Gastrocnemius medialis (tissue), 4 donors: ENCODE measurements at regions not wholly inside any gene's neighbourhood (a gene's known extent, or its start where the extent isn't known, plus 50 kb on each side); places are given as distances from the start of the nearest gene placed in this dataset.

Experiments
- ATAC-seq, 2 donors: fragments of 150-250 bp; one replicate each; pipeline ENCODE4 v1.9.1; 2016
- DNase-seq, 2 donors: peaks; one replicate each; pipeline ENCODE4 v3.0.0-alpha.2; 2019
- H3K27ac ChIP-seq, 4 donors: fragments of 200-600 bp; sonication (generic); 1 replicate in 1 of 4; 2 replicates in 3 of 4; pipeline ENCODE4 v1.5.1; 2016 to 2018; ENCODE audit warnings: mild to moderate bottlenecking in 2 of 4, moderate library complexity in 1 of 4
- H3K27me3 ChIP-seq, 3 donors: fragments of 200-600 bp; sonication (generic) in 2 of 3; 1 replicate in 1 of 3; 2 replicates in 2 of 3; pipeline versions ENCODE4 v1.5.1 to v1.6.0; 2016 to 2019; ENCODE audit warnings: mild to moderate bottlenecking in 1 of 3, moderate library complexity in 1 of 3
- H3K36me3 ChIP-seq, 2 donors: fragments of 200-600 bp; sonication (generic) in 1 of 2; one replicate each; pipeline ENCODE4 v1.5.1; 2017 to 2018
- H3K4me1 ChIP-seq, 2 donors: fragments of 200-600 bp; sonication (generic) in 1 of 2; one replicate each; pipeline ENCODE4 v1.5.1; 2016 to 2017; ENCODE audit warnings: mild to moderate bottlenecking in 2 of 2
- H3K4me3 ChIP-seq, 4 donors: fragments of 200-600 bp; sonication (generic) in 3 of 4; 1 replicate in 1 of 4; 2 replicates in 3 of 4; pipeline ENCODE4 v1.5.1; 2016 to 2019; ENCODE audit warnings: mild to moderate bottlenecking in 2 of 4
- H3K9me3 ChIP-seq, 3 donors: fragments of 200-600 bp; sonication (generic) in 2 of 3; 1 replicate in 1 of 3; 2 replicates in 2 of 3; pipeline ENCODE4 v1.5.1; 2016 to 2019
- POLR2A ChIP-seq, 2 donors: fragments of 450-650 bp; IDR thresholded peaks; one replicate each; pipeline ENCODE4 v1.6.1; 2017; ENCODE audit warnings: antibody characterized with exemption in 2 of 2, mild to moderate bottlenecking in 2 of 2, moderate library complexity in 2 of 2
- in situ Hi-C, 4 donors: fragments of 200-750 bp; cut with MboI; loops; one replicate each; pipeline versions ENCODE4 v1.15.0 to v1.8.0; 2017; ENCODE audit warnings: low sequenced_read_pairs in 4 of 4
- intact Hi-C: fragments of 100-400 bp; cut with DNase I; formaldehyde crosslinking; loops from one replicate; pipeline ENCODE4 v1.15.1; 2023; ENCODE audit warnings: low total_unique reads
- TF ChIP-seq, protein P1 (sequence below), 5 experiments: fragments of 450-650 bp in 3 of 5; fragments of 200-600 bp in 2 of 5; sonication (generic) in 2 of 5; IDR thresholded peaks in 4 of 5; conservative IDR thresholded peaks in 1 of 5; 1 replicate in 4 of 5; 2 replicates in 1 of 5; pipeline ENCODE4 v1.5.1; 2016 to 2019; ENCODE audit warnings: antibody characterized with exemption in 5 of 5, mild to moderate bottlenecking in 3 of 5, moderate library complexity in 3 of 5

DNA sequence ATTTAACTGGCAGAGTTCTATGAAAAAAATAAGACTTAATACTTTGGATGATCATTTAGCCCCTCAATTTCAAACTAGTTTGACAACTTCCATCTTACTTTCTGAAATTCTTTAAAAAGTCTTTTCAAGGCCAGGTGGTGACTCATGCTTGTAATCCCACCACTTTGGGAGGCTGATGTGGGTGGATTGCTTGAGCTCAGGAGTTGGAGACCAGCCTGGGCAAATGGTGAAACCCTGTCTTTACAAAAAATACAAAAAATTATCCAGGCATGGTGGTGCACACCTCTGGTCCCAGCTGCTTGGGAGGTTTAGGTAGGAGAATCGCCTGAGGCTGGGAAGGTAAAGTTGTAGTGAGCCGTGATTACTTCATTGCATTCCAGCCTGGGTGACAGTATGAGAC lies 154.4 kb downstream of the TANC2 start:
- in situ Hi-C loops: loop anchor here in 1 of 4 donors (25.0 kb wide), 1 partner anchor 92 kb away; no protein-coding TSS in a partner anchor
- DNase-seq: no peak
- intact Hi-C loops: no loop called here
- no peak overlapping the region for H3K27ac ChIP-seq
- no peaks in the 10 kb centered on the region for H3K36me3 ChIP-seq
- no peak for ATAC-seq
- no peak overlapping the region for H3K4me3 ChIP-seq
- no peaks in the 10 kb centered on the region for H3K9me3 ChIP-seq
- H3K27me3 ChIP-seq: no peaks in the 10 kb centered on the region
- TF ChIP-seq, protein P1, sequence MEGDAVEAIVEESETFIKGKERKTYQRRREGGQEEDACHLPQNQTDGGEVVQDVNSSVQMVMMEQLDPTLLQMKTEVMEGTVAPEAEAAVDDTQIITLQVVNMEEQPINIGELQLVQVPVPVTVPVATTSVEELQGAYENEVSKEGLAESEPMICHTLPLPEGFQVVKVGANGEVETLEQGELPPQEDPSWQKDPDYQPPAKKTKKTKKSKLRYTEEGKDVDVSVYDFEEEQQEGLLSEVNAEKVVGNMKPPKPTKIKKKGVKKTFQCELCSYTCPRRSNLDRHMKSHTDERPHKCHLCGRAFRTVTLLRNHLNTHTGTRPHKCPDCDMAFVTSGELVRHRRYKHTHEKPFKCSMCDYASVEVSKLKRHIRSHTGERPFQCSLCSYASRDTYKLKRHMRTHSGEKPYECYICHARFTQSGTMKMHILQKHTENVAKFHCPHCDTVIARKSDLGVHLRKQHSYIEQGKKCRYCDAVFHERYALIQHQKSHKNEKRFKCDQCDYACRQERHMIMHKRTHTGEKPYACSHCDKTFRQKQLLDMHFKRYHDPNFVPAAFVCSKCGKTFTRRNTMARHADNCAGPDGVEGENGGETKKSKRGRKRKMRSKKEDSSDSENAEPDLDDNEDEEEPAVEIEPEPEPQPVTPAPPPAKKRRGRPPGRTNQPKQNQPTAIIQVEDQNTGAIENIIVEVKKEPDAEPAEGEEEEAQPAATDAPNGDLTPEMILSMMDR (IDR thresholded peaks at IDR 0.05 in 4 of 5, conservative IDR thresholded peaks at IDR 0.05 in 1 of 5): no peak
- TF ChIP-seq POLR2A (IDR thresholded peaks at IDR 0.05): no peak
- H3K4me1 ChIP-seq: no peaks in the 10 kb centered on the region

DNA sequence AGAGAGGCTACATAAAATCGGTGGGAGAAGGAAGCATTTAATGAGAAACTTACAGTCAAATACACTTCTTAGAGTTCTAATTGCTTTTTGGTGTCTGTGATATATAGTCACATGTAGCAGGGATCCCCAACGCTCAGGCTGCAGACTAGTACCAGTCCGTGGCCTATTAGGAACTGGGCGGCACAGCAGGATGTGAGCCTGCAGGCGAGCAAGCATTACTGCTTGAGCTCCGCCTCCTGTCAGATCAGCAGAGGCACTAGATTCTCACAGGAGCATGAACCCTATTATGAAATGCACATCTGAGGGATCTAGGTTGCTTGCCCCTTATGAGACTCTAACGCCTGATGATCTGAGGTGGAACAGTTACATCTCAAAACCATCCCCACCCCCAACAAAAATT lies 158.5 kb downstream of the TANC2 start:
- H3K27ac ChIP-seq: no peak overlapping the region
- no peaks in the 10 kb centered on the region for H3K4me1 ChIP-seq
- in situ Hi-C loops: loop anchor here in 1 of 4 donors (25.0 kb wide), 1 partner anchor 88 kb away; no protein-coding TSS in a partner anchor
- H3K36me3 ChIP-seq: no peaks in the 10 kb centered on the region
- TF ChIP-seq, protein P1 (IDR thresholded peaks at IDR 0.05 in 4 of 5, conservative IDR thresholded peaks at IDR 0.05 in 1 of 5): no peak
- TF ChIP-seq POLR2A (IDR thresholded peaks at IDR 0.05): no peak
- DNase-seq (no peak), ATAC-seq (no peak)
- H3K4me3 ChIP-seq: no peak overlapping the region
- no peaks in the 10 kb centered on the region for H3K27me3 ChIP-seq
- H3K9me3 ChIP-seq: no peaks in the 10 kb centered on the region
- intact Hi-C loops: no loop called here

DNA sequence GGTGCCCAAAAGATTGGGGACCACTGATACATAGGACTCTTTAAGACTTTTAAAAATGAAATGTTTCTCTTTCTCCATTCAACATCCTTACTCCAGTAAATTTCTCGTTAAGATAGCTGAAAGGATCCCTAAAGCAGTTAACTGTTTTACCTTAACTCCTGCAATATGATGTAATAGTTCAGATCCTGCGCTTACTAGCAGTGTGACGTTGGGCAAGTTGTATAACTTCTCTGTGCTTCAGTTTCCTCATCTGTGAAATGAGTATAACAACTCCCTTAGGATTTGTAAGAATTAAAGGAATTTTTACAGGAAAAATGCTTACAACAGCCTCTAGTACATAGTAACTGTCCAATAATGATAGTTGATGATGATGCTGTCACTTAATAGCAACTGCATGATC lies 158.9 kb downstream of the TANC2 start:
- Histone ChIP-seq H3K36me3 (no peaks in the 10 kb centered on the region), H3K27ac (no peak overlapping the region), H3K4me1 (no peaks in the 10 kb centered on the region), H3K9me3 (no peaks in the 10 kb centered on the region), H3K27me3 (no peaks in the 10 kb centered on the region), H3K4me3 (no peak overlapping the region)
- ATAC-seq: no peak
- intact Hi-C loops (no loop called here), in situ Hi-C loops (loop anchor here in 1 of 4 donors (25.0 kb wide), 1 partner anchor 87 kb away; no protein-coding TSS in a partner anchor)
- no peak for TF ChIP-seq POLR2A (IDR thresholded peaks at IDR 0.05)
- TF ChIP-seq, protein P1 (IDR thresholded peaks at IDR 0.05 in 4 of 5, conservative IDR thresholded peaks at IDR 0.05 in 1 of 5): no peak
- DNase-seq: no peak

DNA sequence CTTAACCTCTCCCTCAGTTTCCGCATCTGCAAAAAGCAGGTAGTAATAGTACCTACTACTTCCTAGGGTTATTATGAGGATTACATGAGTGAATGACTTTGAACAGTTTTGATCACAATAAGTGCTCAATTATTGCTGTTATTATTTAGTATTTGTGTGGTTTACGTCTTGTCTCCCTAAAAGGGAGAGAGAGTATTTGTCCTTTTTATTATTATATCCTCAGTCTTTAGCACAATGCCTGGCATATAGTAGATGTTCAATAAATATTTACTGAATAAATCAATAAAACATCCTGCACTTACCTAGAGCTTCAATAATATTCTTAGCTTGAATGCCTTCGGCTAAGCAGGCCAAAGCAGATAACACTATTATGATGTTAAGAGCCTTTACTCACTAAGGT lies 160.0 kb downstream of the TANC2 start:
- H3K27me3 ChIP-seq: no peaks in the 10 kb centered on the region
- no peaks in the 10 kb centered on the region for H3K9me3 ChIP-seq
- H3K4me1 ChIP-seq: no peaks in the 10 kb centered on the region
- intact Hi-C loops: no loop called here
- no peak overlapping the region for H3K27ac ChIP-seq
- H3K36me3 ChIP-seq: no peaks in the 10 kb centered on the region
- DNase-seq (no peak), ATAC-seq (no peak)
- TF ChIP-seq POLR2A (IDR thresholded peaks at IDR 0.05): no peak
- TF ChIP-seq, protein P1 (IDR thresholded peaks at IDR 0.05 in 4 of 5, conservative IDR thresholded peaks at IDR 0.05 in 1 of 5): no peak
- in situ Hi-C loops: no loop called here
- H3K4me3 ChIP-seq: no peak overlapping the region

DNA sequence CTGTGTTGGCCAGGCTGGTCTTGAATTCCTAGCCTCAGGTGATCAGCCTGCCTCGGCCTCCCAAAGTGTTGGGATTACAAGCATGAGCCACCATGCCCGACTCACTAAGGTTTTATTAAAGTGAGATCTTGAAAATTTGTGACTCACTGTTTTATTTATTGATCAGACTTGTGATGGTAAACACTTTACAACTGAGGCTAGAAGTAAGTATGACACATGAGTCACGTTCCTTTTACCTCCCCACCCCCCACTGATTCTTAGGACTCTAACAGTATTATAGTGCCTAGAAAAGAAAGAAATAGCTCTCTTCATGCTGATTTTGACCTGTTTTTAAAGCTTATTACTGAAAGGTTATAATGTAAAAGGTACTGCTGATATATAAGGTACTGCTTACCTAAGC lies 160.6 kb downstream of the TANC2 start:
- no peaks in the 10 kb centered on the region for H3K36me3 ChIP-seq
- intact Hi-C loops (no loop called here), in situ Hi-C loops (no loop called here)
- no peaks in the 10 kb centered on the region for H3K4me1 ChIP-seq
- H3K27ac ChIP-seq: no peak overlapping the region
- H3K27me3 ChIP-seq: no peaks in the 10 kb centered on the region
- no peaks in the 10 kb centered on the region for H3K9me3 ChIP-seq
- ATAC-seq (no peak), DNase-seq (no peak)
- no peak overlapping the region for H3K4me3 ChIP-seq
- no peak for TF ChIP-seq POLR2A (IDR thresholded peaks at IDR 0.05)
- TF ChIP-seq, protein P1 (IDR thresholded peaks at IDR 0.05 in 4 of 5, conservative IDR thresholded peaks at IDR 0.05 in 1 of 5): no peak
